ENCODE measurements at regions not wholly inside any gene's neighbourhood (a gene's known extent, or its start where the extent isn't known, plus 50 kb on each side); places are given as distances from the start of the nearest gene placed in this dataset.

DNA sequence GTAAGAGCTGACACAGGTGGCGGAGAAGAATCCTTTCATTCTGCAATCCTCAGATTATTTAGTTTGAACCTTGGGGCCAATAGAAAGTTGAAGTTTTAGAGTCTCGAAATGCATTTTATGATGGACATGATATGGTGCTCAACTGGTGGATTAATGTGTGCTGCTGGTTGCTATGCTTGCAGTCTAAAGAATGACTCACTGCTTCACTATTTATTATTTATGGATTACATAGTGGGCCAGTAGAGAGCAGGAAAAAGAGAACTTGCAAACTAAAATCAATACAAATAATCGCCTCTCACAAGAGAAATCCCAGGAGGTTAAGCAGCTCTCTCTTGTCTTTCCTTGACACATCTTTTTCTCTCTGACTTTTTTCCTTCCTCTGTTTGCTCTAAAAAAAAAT, 2326.8 kb upstream of the AGA start:
- no peak for TF ChIP-seq EZH2phosphoT487 (IDR thresholded peaks at IDR 0.05; ENCODE audit: borderline replicate concordance)
- no peak for TF ChIP-seq SRF (IDR thresholded peaks at IDR 0.05; ENCODE audit: low read depth)
- no peak for TF ChIP-seq TCF7L2 (IDR thresholded peaks at IDR 0.05; ENCODE audit: borderline replicate concordance, extremely low read depth, insufficient read depth, insufficient read length)
- TF ChIP-seq, protein P1, sequence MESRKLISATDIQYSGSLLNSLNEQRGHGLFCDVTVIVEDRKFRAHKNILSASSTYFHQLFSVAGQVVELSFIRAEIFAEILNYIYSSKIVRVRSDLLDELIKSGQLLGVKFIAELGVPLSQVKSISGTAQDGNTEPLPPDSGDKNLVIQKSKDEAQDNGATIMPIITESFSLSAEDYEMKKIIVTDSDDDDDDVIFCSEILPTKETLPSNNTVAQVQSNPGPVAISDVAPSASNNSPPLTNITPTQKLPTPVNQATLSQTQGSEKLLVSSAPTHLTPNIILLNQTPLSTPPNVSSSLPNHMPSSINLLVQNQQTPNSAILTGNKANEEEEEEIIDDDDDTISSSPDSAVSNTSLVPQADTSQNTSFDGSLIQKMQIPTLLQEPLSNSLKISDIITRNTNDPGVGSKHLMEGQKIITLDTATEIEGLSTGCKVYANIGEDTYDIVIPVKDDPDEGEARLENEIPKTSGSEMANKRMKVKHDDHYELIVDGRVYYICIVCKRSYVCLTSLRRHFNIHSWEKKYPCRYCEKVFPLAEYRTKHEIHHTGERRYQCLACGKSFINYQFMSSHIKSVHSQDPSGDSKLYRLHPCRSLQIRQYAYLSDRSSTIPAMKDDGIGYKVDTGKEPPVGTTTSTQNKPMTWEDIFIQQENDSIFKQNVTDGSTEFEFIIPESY (IDR thresholded peaks at IDR 0.05; ENCODE audit: extremely low read depth, insufficient replicate concordance, low read length) = no peak
- no peak for TF ChIP-seq POLR2A (IDR thresholded peaks at IDR 0.05; ENCODE audit: borderline replicate concordance, extremely low read depth, insufficient read depth, insufficient read length)
- TF ChIP-seq EZH2 (IDR thresholded peaks at IDR 0.05) = no peak
- no peak for TF ChIP-seq RAD21 (IDR thresholded peaks at IDR 0.05; ENCODE audit: low read depth)
- TF ChIP-seq, protein P2, sequence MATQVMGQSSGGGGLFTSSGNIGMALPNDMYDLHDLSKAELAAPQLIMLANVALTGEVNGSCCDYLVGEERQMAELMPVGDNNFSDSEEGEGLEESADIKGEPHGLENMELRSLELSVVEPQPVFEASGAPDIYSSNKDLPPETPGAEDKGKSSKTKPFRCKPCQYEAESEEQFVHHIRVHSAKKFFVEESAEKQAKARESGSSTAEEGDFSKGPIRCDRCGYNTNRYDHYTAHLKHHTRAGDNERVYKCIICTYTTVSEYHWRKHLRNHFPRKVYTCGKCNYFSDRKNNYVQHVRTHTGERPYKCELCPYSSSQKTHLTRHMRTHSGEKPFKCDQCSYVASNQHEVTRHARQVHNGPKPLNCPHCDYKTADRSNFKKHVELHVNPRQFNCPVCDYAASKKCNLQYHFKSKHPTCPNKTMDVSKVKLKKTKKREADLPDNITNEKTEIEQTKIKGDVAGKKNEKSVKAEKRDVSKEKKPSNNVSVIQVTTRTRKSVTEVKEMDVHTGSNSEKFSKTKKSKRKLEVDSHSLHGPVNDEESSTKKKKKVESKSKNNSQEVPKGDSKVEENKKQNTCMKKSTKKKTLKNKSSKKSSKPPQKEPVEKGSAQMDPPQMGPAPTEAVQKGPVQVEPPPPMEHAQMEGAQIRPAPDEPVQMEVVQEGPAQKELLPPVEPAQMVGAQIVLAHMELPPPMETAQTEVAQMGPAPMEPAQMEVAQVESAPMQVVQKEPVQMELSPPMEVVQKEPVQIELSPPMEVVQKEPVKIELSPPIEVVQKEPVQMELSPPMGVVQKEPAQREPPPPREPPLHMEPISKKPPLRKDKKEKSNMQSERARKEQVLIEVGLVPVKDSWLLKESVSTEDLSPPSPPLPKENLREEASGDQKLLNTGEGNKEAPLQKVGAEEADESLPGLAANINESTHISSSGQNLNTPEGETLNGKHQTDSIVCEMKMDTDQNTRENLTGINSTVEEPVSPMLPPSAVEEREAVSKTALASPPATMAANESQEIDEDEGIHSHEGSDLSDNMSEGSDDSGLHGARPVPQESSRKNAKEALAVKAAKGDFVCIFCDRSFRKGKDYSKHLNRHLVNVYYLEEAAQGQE (IDR thresholded peaks at IDR 0.05; ENCODE audit: low read depth) = no peak

Measured in HCT116 (cell line).